IMR-90 (cell line): ENCODE measurements at regions not wholly inside any gene's neighbourhood (a gene's known extent, or its start where the extent isn't known, plus 50 kb on each side); places are given as distances from the start of the nearest gene placed in this dataset.

Experiments used
- ATAC-seq: fragments of 200-7000 bp; cut with Tn5 transposase; 2 replicates; pipeline ENCODE4 v1.9.1; 2020; ENCODE audit warnings: low read depth, mild to moderate bottlenecking, moderate library complexity
- BruUV-seq: library from RNA; stranded (reverse); fragments of 400-500 nt; replicated peaks from 2 replicates; lab custom pipeline; 2021; lab: Mats Ljungman, UMichigan
- CTCF ChIA-PET: fragments of 300-600 bp; formaldehyde crosslinking; extraction: SDS; loops from one replicate; lab custom pipeline; 2021; ENCODE audit warnings: antibody characterized with exemption; lab: Yijun Ruan, JAX
- POLR2A ChIA-PET: fragments of 300-600 bp; sonication (Branson Sonifier 250); formaldehyde crosslinking; loops from one replicate; lab custom pipeline; 2022; ENCODE audit warnings: antibody characterized with exemption; ENCODE audit not compliant: unreplicated experiment; lab: Charles Lee
- DNase-seq: peaks from one replicate; pipeline ENCODE4 v3.0.0; 2013
- H2AFZ ChIP-seq: replicated peaks from 2 replicates; pipeline ENCODE3; 2013; ENCODE audit warnings: low read length, mild to moderate bottlenecking; ENCODE audit not compliant: poor library complexity
- H2AK5ac ChIP-seq: 2 replicates; pipeline ENCODE4 v1.6.1; 2013; ENCODE audit warnings: low read depth, low read length, inconsistent platforms
- H2AK9ac ChIP-seq: replicated peaks from 2 replicates; pipeline ENCODE3; 2013; ENCODE audit warnings: mild to moderate bottlenecking, low read depth, low read length, moderate library complexity; ENCODE audit not compliant: poor library complexity
- H2BK120ac ChIP-seq: 2 replicates; pipeline ENCODE4 v1.6.1; 2013; ENCODE audit warnings: low read depth, low read length, inconsistent platforms
- H2BK15ac ChIP-seq: 3 replicates; pipeline ENCODE4 v1.6.1; 2013; ENCODE audit warnings: low read depth, low read length, inconsistent platforms
- H2BK20ac ChIP-seq: 2 replicates; pipeline ENCODE4 v1.6.1; 2013; ENCODE audit warnings: low read depth, mild to moderate bottlenecking, inconsistent platforms, low read length, moderate library complexity
- H2BK5ac ChIP-seq: 2 replicates; pipeline ENCODE4 v1.6.1; 2013; ENCODE audit warnings: mild to moderate bottlenecking, low read depth, low read length, inconsistent platforms; ENCODE audit not compliant: poor library complexity, severe bottlenecking
- H3K14ac ChIP-seq: replicated peaks from 2 replicates; pipeline ENCODE4 v1.6.1; 2013; ENCODE audit warnings: low read depth, low read length, inconsistent platforms
- H3K18ac ChIP-seq: 2 replicates; pipeline ENCODE4 v1.6.1; 2013; ENCODE audit warnings: low read depth, low read length, control low read depth
- H3K23ac ChIP-seq: 2 replicates; pipeline ENCODE4 v1.6.1; 2013; ENCODE audit warnings: low read depth, low read length, inconsistent platforms
- H3K27ac ChIP-seq: 2 replicates; pipeline ENCODE4 v1.5.1; 2013; ENCODE audit warnings: mild to moderate bottlenecking, control low read depth, low read length; ENCODE audit not compliant: insufficient read depth
- H3K27me3 ChIP-seq: 2 replicates; pipeline ENCODE4 v1.6.1; 2013; ENCODE audit warnings: low read length; ENCODE audit not compliant: control insufficient read depth, insufficient read depth
- H3K36me3 ChIP-seq: 2 replicates; pipeline ENCODE4 v1.6.1; 2013; ENCODE audit warnings: low read length, mixed read lengths; ENCODE audit not compliant: control insufficient read depth, insufficient read depth
- H3K4ac ChIP-seq: 2 replicates; pipeline ENCODE4 v1.6.1; 2013; ENCODE audit warnings: low read depth, low read length, inconsistent platforms
- H3K4me1 ChIP-seq: 2 replicates; pipeline ENCODE4 v1.6.1; 2013; ENCODE audit warnings: low read length, mixed read lengths; ENCODE audit not compliant: control insufficient read depth, insufficient read depth
- H3K4me2 ChIP-seq: 2 replicates; pipeline ENCODE4 v1.6.1; 2013; ENCODE audit warnings: low read depth, mild to moderate bottlenecking, control low read depth, low read length, moderate library complexity
- H3K4me3 ChIP-seq: 2 replicates; pipeline ENCODE4 v1.5.1; 2013; ENCODE audit warnings: low read depth, mild to moderate bottlenecking, control low read depth, low read length, moderate library complexity; ENCODE audit not compliant: insufficient read depth
- H3K56ac ChIP-seq: 2 replicates; pipeline ENCODE4 v1.6.1; 2013; ENCODE audit warnings: low read length, inconsistent platforms; ENCODE audit not compliant: insufficient read depth; ENCODE audit errors: extremely low read depth
- H3K79me1 ChIP-seq, 2 experiments: 2 replicates each; pipeline ENCODE4 v1.6.1; 2013; ENCODE audit warnings: low read length in 2 of 2, inconsistent platforms in 1 of 2, low read depth in 1 of 2
- H3K9ac ChIP-seq: 2 replicates; pipeline ENCODE4 v1.6.1; 2013; ENCODE audit warnings: low read depth, low read length, control low read depth
- H3K9me1 ChIP-seq: 2 replicates; pipeline ENCODE4 v1.6.1; 2013; ENCODE audit warnings: low read length, inconsistent platforms; ENCODE audit not compliant: insufficient read depth
- H3K9me3 ChIP-seq: 2 replicates; pipeline ENCODE4 v1.6.1; 2013; ENCODE audit warnings: low read length; ENCODE audit not compliant: control insufficient read depth, insufficient read depth
- H4K20me1 ChIP-seq: 2 replicates; pipeline ENCODE4 v1.6.1; 2013; ENCODE audit warnings: low read length, inconsistent platforms; ENCODE audit not compliant: insufficient read depth
- H4K5ac ChIP-seq: 2 replicates; pipeline ENCODE4 v1.6.1; 2013; ENCODE audit warnings: mild to moderate bottlenecking, low read depth, low read length, control low read depth
- H4K8ac ChIP-seq, 2 experiments: 2 replicates each; pipeline ENCODE4 v1.6.1; 2013; ENCODE audit warnings: low read depth in 2 of 2, low read length in 2 of 2, control low read depth in 1 of 2, inconsistent platforms in 1 of 2
- H4K91ac ChIP-seq: 2 replicates; pipeline ENCODE4 v1.6.1; 2013; ENCODE audit warnings: low read depth, low read length, inconsistent platforms; ENCODE audit not compliant: insufficient read depth
- CEBPB ChIP-seq: IDR thresholded peaks from 2 replicates; pipeline ENCODE4 v1.6.1; 2012; ENCODE audit warnings: low read depth, low read length, improper control_type of control experiment
- CTCF ChIP-seq: conservative IDR thresholded peaks from 2 replicates; pipeline ENCODE4 v1.5.1; 2012; ENCODE audit warnings: mild to moderate bottlenecking, low read depth, low read length, improper control_type of control experiment
- ELK1 ChIP-seq: fragments of 150-350 bp; IDR thresholded peaks from 2 replicates; pipeline ENCODE4 v1.6.1; 2016; ENCODE audit warnings: low read depth, mild to moderate bottlenecking, low read length, moderate library complexity, borderline replicate concordance
- MAFK ChIP-seq: IDR thresholded peaks from 2 replicates; pipeline ENCODE4 v1.6.1; 2012; ENCODE audit warnings: low read depth, low read length, improper control_type of control experiment
- MAZ ChIP-seq: IDR thresholded peaks from 2 replicates; pipeline ENCODE4 v1.6.1; 2012; ENCODE audit warnings: low read depth, mild to moderate bottlenecking, low read length, improper control_type of control experiment, moderate library complexity, borderline replicate concordance
- POLR2A ChIP-seq: IDR thresholded peaks from 2 replicates; pipeline ENCODE4 v1.6.1; 2012; ENCODE audit warnings: mild to moderate bottlenecking, low read depth, low read length
- RAD21 ChIP-seq: IDR thresholded peaks from 2 replicates; pipeline ENCODE4 v1.6.1; 2012; ENCODE audit warnings: low read length, improper control_type of control experiment
- RCOR1 ChIP-seq: IDR thresholded peaks from 2 replicates; pipeline ENCODE4 v1.6.1; 2012; ENCODE audit warnings: mild to moderate bottlenecking, low read length, improper control_type of control experiment; ENCODE audit not compliant: insufficient replicate concordance
- RFX5 ChIP-seq: IDR thresholded peaks from 2 replicates; pipeline ENCODE4 v1.8.0; 2012; ENCODE audit warnings: low read depth, mild to moderate bottlenecking, low read length, moderate library complexity
- SMC3 ChIP-seq: fragments of 150-350 bp; IDR thresholded peaks from 2 replicates; pipeline ENCODE4 v1.6.1; 2016; ENCODE audit warnings: low read depth, mild to moderate bottlenecking, antibody characterized with exemption, low read length, moderate library complexity
- USF2 ChIP-seq: fragments of 150-350 bp; IDR thresholded peaks from 2 replicates; pipeline ENCODE4 v1.6.1; 2017; ENCODE audit warnings: mild to moderate bottlenecking, antibody characterized with exemption, low read length, low read depth
- WGBS, 2 experiments: methylation state at CpG; one replicate each; pipeline versions ENCODE4 v1.1.5 to v1.1.7; 2013; ENCODE audit warnings: missing lambda C conversion rate in 2 of 2; ENCODE audit not compliant: insufficient read length in 1 of 2; ENCODE audit errors: extremely low coverage in 2 of 2; 5-methylcytosine and 5-hydroxymethylcytosine counted together
- dilution Hi-C: fragments of 300-500 bp; cut with HindIII; formaldehyde crosslinking; loops from one replicate; pipeline ENCODE4 v1.14.3; 2018; ENCODE audit warnings: low sequenced_read_pairs; ENCODE audit not compliant: unreplicated experiment
- in situ Hi-C: fragments of 300-500 bp; cut with MboI; formaldehyde crosslinking; loops from 3 replicates; pipeline ENCODE4 v1.14.3; 2019; ENCODE audit warnings: low sequenced_read_pairs, inconsistent platforms, mixed read lengths
- intact Hi-C: fragments of 100-400 bp; cut with micrococcal nuclease; formaldehyde crosslinking; loops from 2 replicates; pipeline ENCODE4 v1.10.0; 2022

- Histone ChIP-seq H4K91ac (no peak overlapping the region), H2BK5ac (no peak overlapping the region), H3K9me3 (no peaks in the 10 kb centered on the region), H3K27ac (no peak overlapping the region), H4K20me1 (no peaks in the 10 kb centered on the region), H2BK20ac (no peak overlapping the region), H3K4me1 (no peaks in the 10 kb centered on the region), H3K4me2 (no peak overlapping the region), H3K9ac (no peak overlapping the region), H3K4ac (no peak overlapping the region), H2BK15ac (no peak overlapping the region), H3K9me1 (no peaks in the 10 kb centered on the region; the same call in 1 of the 2 replicates), H4K8ac (no peak overlapping the region), H2BK120ac (no peak overlapping the region), H3K27me3 (0 out of 2 replicates have a peak, but pooled peaks cover 2% of the 10 kb centered on the region), H3K56ac (no peak overlapping the region), H2AFZ (no peak overlapping the region), H3K79me1 (no peaks in the 10 kb centered on the region), H3K14ac (no peak overlapping the region), H2AK9ac (no peak overlapping the region), H3K18ac (no peak overlapping the region), H4K5ac (no peak overlapping the region), H3K36me3 (no peaks in the 10 kb centered on the region), H3K4me3 (no peak overlapping the region), H3K23ac (no peak overlapping the region), H2AK5ac (no peak overlapping the region)
- WGBS, 2 experiments: no CpG with 5 or more reads among the region's 5 CpGs
- BruUV-seq: no TSS peak
- DNase-seq (peak; percentile 68), ATAC-seq (peak; percentile 91)
- ChIA-PET CTCF (interaction anchor here (1.1 to 1.5 kb wide), 3 partner anchors 709 to 891 kb away, joined by 3 to 5 read pairs (median 3); no protein-coding TSS in a partner anchor), POLR2A (no interaction called here)
- in situ Hi-C loops: loop anchor here (5.0 to 10.0 kb wide), 4 partner anchors 380 to 887 kb away; partner anchors contain the start of gene GAS1
- intact Hi-C loops: loop anchor here (1.0 to 10.0 kb wide), 11 partner anchors 52 to 910 kb away; partner anchors contain the start of gene GAS1
- dilution Hi-C loops: no loop called here
- no peak for TF ChIP-seq RFX5
- no peak for TF ChIP-seq RCOR1
- TF ChIP-seq CTCF: peak; percentile 85
- TF ChIP-seq ELK1: no peak
- TF ChIP-seq RAD21: peak; percentile 98
- no peak for TF ChIP-seq CEBPB
- no peak for TF ChIP-seq MAZ
- no peak for TF ChIP-seq MAFK
- TF ChIP-seq USF2: no peak
- TF ChIP-seq POLR2A: 0 out of 2 replicates have a peak, but pooled peaks have one; percentile 39
- peak; percentile 97 for TF ChIP-seq SMC3
Observed at GRCh38 chr9:87324613-87325194, 173.0 kb upstream of the DAPK1 start.
